ENCODE measurements at regions not wholly inside any gene's neighbourhood (a gene's known extent, or its start where the extent isn't known, plus 50 kb on each side); places are given as distances from the start of the nearest gene placed in this dataset.

- TF ChIP-seq CTCF (IDR thresholded peaks at IDR 0.05; ENCODE audit: insufficient read depth, missing control alignments): no peak
- FAIRE-seq (no peak), DNase-seq (ENCODE audit: insufficient read length, low spot score) (no peak)
Measured at GRCh38 chr11:39804271-39804670, 1655.2 kb downstream of the LRRC4C start.

GRCh38 chr11:39786682-39787081 lies 1672.8 kb downstream of the LRRC4C start:
- DNase-seq (ENCODE audit: insufficient read length, low spot score): no peak
- no peak for TF ChIP-seq CTCF (IDR thresholded peaks at IDR 0.05; ENCODE audit: insufficient read depth, missing control alignments)
- FAIRE-seq: no peak

GRCh38 chr11:39786281-39786680 lies 1673.2 kb downstream of the LRRC4C start:
- DNase-seq (ENCODE audit: insufficient read length, low spot score) (no peak), FAIRE-seq (no peak)
- TF ChIP-seq CTCF (IDR thresholded peaks at IDR 0.05; ENCODE audit: insufficient read depth, missing control alignments): no peak

- no peak for DNase-seq (ENCODE audit: insufficient read length, low spot score)
- no peak for TF ChIP-seq CTCF (IDR thresholded peaks at IDR 0.05; ENCODE audit: insufficient read depth, missing control alignments)
- no peak for FAIRE-seq
Measured at GRCh38 chr11:39784873-39785272, 1674.6 kb downstream of the LRRC4C start.

- DNase-seq (ENCODE audit: insufficient read length, low spot score) (no peak), FAIRE-seq (no peak)
Measured at GRCh38 chr11:39780131-39780530, 1679.3 kb downstream of the LRRC4C start.

GRCh38 chr11:39777035-39777434 lies 1682.4 kb downstream of the LRRC4C start:
- TF ChIP-seq CTCF (IDR thresholded peaks at IDR 0.05; ENCODE audit: insufficient read depth, missing control alignments): no peak
- no peak for FAIRE-seq
- no peak for DNase-seq (ENCODE audit: insufficient read length, low spot score)

More at GRCh38 chr11:39780131-39780530, 1679.3 kb downstream of the LRRC4C start:
- no peak for TF ChIP-seq CTCF (IDR thresholded peaks at IDR 0.05; ENCODE audit: insufficient read depth, missing control alignments)

GRCh38 chr11:39772525-39773137 lies 1686.8 kb downstream of the LRRC4C start:
- TF ChIP-seq CTCF (IDR thresholded peaks at IDR 0.05; ENCODE audit: insufficient read depth, missing control alignments): no peak
- DNase-seq (ENCODE audit: insufficient read length, low spot score): no peak
- no peak for FAIRE-seq

Measured in D721Med (cell line).